Sigmoid colon (tissue), 4 donors: ENCODE measurements at regions not wholly inside any gene's neighbourhood (a gene's known extent, or its start where the extent isn't known, plus 50 kb on each side); places are given as distances from the start of the nearest gene placed in this dataset.
"Not testable (repeated sequence)": the region's sequence is repeated elsewhere in the genome, so short reads cannot be mapped to it uniquely, and the experiment has no call there.

Source experiments
- EP300 ChIP-seq, 4 donors: sonication (generic); formaldehyde crosslinking; IDR thresholded peaks; one replicate each; pipeline ENCODE4 v1.6.1; 2017; ENCODE audit warnings: antibody characterized with exemption in 4 of 4
- POLR2A ChIP-seq, 2 donors: fragments of 450-650 bp; IDR thresholded peaks; one replicate each; pipeline ENCODE4 v1.6.1; 2016; ENCODE audit warnings: antibody characterized with exemption in 2 of 2, mild to moderate bottlenecking in 2 of 2, moderate library complexity in 2 of 2

DNA sequence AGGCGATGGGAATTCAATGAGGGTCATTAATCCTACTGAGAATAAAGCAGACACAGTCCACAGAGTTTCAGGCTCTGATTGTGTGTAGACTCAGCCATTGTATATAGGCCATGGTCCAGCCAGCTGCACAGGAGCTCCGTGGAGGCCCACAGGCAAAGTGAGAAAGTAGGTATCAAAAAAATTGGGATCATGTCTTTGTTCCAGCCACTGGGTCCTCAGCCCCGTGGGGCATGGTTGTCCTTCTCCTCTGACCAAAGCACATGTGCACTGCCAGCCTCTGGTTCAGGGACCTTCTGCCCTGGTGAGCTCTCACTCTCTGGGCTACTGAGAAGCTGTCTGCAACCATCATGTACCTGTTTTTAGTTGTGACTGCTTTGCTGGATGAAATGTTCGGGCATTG is 79.7 kb downstream of the GOLGA8K start:
- TF ChIP-seq EP300, POLR2A (IDR thresholded peaks at IDR 0.05): not testable (repeated sequence)
